HG03521 (cell line): ENCODE measurements at regions not wholly inside any gene's neighbourhood (a gene's known extent, or its start where the extent isn't known, plus 50 kb on each side); places are given as distances from the start of the nearest gene placed in this dataset.

Experiments used
- ATAC-seq: cut with Tn5 transposase; IDR thresholded peaks from one replicate; pipeline ENCODE4 v1.9.1; 2021; ENCODE audit warnings: mild to moderate bottlenecking, moderate library complexity; ENCODE audit not compliant: unreplicated experiment

DNA sequence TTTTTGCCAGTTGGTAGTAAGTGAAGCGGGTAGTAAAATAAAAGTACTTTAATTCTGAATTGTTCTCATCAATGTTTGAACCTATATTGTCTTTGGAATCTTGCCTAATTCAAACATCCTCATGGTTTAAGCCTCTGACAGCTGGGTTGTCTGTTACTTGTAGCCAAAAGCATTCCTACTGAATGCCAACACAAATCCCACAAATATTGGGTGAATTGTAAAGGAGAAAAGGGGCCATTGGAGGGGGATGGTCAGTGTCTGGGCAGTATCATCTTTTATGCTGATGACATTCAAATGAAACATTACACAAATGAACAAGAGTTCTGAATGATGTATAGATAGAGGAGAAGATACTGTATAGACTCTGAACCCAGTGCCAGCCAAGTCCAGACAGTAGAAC lies 309.5 kb downstream of the OSTF1 start:
- ATAC-seq: no peak

DNA sequence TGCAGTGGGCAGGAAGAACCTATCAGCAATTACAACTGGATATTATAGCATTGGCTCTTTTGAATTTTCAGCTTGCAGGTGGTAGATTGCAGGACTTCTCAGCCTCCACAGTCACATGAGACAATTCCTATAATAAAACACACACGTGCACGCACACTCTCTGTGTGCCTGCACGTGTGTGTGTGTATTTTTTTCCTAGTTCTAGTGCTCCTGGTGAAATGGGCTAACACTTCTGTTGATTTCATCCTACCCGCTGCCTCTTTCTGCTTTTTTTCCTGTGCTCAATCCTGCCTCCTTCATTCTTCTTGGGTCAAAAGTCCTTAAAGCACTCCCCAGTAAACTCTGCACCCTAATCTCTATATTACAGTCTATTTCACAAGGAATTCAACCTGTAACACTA lies 320.1 kb downstream of the OSTF1 start:
- ATAC-seq: no peak

GRCh38 chr9:75410405-75410804 lies 322.1 kb downstream of the OSTF1 start:
- no peak for ATAC-seq

GRCh38 chr9:75414371-75415160 lies 326.3 kb downstream of the OSTF1 start:
- no peak for ATAC-seq

DNA sequence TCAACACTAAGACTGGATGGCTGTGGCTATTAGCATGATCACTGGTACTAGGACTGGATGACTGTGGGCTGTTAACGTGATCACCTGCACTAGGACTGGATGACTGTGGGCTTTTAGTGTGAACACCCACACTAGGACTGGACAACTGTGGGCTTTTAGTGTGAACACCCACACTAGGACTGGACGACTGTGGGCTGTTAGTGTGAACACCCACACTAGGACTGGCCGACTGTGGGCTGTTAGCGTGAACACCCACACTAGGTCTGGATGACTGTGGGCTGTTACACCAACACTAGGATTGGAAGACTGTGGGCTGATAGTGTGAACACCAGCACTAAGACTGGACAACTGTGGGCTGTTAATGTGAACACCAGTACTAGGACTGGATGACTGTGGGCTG lies 329.2 kb downstream of the OSTF1 start:
- no peak for ATAC-seq

DNA sequence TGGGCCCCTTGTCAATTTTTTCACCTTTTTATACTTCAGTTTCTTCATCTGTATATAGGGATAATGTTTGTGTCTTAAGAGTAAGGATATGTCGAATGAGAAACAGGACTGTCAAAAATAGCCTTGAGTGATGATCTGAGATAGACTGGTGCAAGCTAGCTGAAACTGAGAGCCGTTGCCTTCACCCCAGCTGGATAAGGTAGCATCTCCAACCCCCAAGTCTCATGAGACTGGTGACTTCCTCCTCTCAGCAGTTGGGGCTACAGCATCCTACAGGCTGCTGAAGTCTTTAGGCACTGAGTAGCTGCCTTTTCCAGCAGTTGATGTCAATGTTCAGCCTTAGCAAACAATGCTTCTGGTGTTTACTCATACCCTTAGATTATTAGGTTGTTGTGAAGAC lies 330.2 kb downstream of the OSTF1 start:
- no peak for ATAC-seq

- ATAC-seq: no peak
Measured at GRCh38 chr9:75422944-75423522, 334.7 kb downstream of the OSTF1 start.

- ATAC-seq: no peak
Measured at GRCh38 chr9:75429531-75430475, 341.5 kb downstream of the OSTF1 start.

GRCh38 chr9:75431375-75431774 lies 343.1 kb downstream of the OSTF1 start:
- no peak for ATAC-seq

- no peak for ATAC-seq
Measured at GRCh38 chr9:75432386-75432785, 344.1 kb downstream of the OSTF1 start.

DNA sequence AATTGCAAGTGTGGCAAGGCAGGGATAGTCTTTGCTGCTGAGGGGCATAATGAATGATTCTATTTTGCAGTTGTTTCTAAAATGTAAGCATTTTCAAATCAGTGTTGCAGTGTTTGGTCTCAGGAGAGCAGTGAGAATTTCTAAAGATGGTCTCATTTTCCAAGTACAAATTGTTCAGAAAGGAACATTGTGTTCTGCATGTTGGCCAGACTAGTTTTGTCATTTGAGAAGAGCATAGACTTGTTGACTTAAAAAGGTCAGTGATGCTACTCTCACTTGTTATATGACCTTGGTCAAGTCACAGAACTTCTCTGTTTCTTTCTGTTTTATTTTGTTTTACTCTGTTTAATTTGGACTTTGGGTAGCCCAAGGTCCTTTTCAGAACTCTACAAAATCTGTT lies 344.6 kb downstream of the OSTF1 start:
- ATAC-seq: no peak

GRCh38 chr9:75438716-75439115 lies 350.4 kb downstream of the OSTF1 start:
- ATAC-seq: peak; percentile 59

DNA sequence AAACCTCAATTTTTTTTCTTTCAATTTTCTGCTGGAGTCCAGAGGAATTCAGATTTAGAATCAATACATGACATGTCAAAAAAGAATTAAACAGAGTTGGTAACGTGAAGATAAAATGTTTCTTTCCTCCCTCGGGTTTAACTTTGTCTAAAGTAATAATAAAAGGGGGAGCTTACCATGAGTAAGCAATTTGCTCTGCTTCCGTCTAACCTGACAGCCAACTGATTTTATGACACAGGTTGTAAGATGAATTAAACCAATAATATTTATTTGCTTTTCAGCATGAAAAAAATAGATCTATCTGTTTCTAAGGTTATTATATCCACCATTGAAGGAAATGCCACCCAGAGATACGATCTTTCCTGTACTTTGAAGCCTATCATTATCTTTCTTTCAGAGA lies 352.6 kb downstream of the OSTF1 start:
- no peak for ATAC-seq

GRCh38 chr9:75445144-75445543 lies 356.8 kb downstream of the OSTF1 start:
- ATAC-seq: no peak

DNA sequence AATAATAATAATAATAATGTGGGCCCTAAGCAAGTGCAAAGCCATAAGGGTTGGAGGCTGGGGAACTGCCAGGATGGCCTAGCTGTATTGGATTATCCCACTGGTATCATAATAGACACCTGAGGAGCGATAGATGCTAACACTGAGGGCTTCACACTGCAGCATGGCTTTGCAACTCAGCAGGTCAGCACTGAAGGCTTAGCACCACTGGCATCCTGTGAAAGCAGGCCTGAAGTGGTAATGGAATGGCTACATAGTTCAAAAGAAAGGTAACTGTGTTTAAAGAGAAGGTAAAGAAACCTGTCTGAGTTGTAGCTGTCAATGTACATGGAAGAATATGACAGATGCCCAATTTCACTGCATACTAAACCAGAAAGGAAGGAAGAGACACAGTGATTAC lies 359.0 kb downstream of the OSTF1 start:
- no peak for ATAC-seq

DNA sequence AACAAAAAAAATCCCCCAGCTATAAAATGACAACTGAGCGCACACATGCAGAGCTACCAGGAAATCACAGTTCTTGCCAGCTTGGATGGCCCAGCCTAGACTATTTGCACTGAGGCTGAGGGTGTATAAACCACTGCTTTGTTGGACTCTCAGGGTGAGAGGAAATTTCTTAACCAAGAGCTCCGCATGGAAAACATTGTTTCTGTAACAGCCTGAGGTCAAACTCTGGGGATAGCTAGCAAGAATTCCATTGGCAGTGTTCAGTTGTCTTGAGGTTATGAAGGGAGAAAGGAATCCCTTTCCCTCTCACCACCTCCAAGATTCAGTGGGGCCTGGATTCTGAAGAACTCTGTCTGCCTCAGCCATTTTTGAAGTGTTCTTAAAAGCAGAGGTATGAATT lies 360.0 kb downstream of the OSTF1 start:
- ATAC-seq: no peak

GRCh38 chr9:75448955-75449354 lies 360.6 kb downstream of the OSTF1 start:
- no peak for ATAC-seq

DNA sequence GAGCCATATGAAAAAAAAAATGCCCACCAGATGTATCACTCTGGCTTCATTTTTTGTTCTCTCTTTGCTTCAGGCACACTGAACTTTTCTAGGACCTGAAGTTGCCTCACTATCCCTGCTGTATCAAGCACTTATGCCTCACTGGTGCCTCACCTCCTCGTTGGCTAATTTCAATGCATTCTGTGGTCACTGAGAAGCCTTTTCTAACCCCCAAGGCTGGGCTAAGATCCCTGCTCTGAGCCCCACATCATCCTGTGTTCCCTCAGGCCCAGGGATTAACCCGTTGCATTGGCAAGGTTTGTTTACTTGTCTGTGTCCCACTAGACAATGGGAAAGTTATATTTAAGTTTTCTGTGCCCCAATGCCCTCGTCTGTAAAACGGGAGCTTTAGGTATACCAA lies 362.7 kb downstream of the OSTF1 start:
- no peak for ATAC-seq

GRCh38 chr9:75451505-75451904 lies 363.2 kb downstream of the OSTF1 start:
- no peak for ATAC-seq

GRCh38 chr9:75452512-75452911 lies 364.2 kb downstream of the OSTF1 start:
- ATAC-seq: no peak

DNA sequence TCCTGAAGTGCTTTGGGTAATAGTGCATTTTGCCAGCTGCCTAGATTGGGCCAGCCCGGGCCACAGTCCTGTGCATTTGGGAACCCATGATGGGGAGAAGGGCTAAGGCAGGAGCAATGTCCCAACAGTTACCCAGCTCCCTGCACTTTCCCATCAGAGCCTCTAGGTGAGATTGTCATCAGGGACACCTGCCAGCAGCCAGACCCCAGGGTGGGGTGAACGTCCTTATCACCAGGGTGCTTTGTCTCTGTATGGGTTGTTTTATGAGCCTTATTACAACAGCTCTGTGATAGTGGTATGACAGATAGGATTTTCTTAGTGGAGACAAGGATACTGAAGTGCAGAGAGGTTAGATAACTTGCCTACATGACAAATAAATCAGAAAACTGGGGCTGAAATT lies 365.7 kb downstream of the OSTF1 start:
- ATAC-seq: no peak

GRCh38 chr9:75454891-75455290 lies 366.6 kb downstream of the OSTF1 start:
- ATAC-seq: no peak
